Upper lobe of left lung (tissue), 6 donors: ENCODE measurements at regions not wholly inside any gene's neighbourhood (a gene's known extent, or its start where the extent isn't known, plus 50 kb on each side); places are given as distances from the start of the nearest gene placed in this dataset.
A peak's percentile ranks its signal among the peaks of the same experiment; 100 is the strongest.

ENCODE experiments used
- ATAC-seq, 2 donors: fragments of 200-7000 bp; cut with Tn5 transposase; one replicate each; pipeline ENCODE4 v1.9.1; 2022; ENCODE audit warnings: mild to moderate bottlenecking in 2 of 2, moderate library complexity in 2 of 2; ENCODE audit not compliant: low FRiP score in 2 of 2
- DNase-seq, 2 donors: peaks; one replicate each; pipeline ENCODE4 v3.0.0-alpha.2; 2019 to 2020
- H3K27ac ChIP-seq, 4 donors: fragments of 200-600 bp; sonication (generic); one replicate each; pipeline ENCODE4 v1.5.1; 2016 to 2019
- H3K27me3 ChIP-seq, 4 donors: fragments of 200-600 bp; sonication (generic); one replicate each; pipeline ENCODE4 v1.5.1; 2017 to 2019
- H3K36me3 ChIP-seq, 4 donors: fragments of 200-600 bp; sonication (generic); one replicate each; pipeline ENCODE4 v1.5.1; 2016 to 2019
- H3K4me1 ChIP-seq, 4 donors: fragments of 200-600 bp; sonication (generic); one replicate each; pipeline ENCODE4 v1.5.1; 2018 to 2019
- H3K4me3 ChIP-seq, 4 donors: fragments of 200-600 bp; sonication (generic); one replicate each; pipeline ENCODE4 v1.5.1; 2017 to 2019; ENCODE audit warnings: mild to moderate bottlenecking in 2 of 4, moderate library complexity in 1 of 4
- H3K9me3 ChIP-seq, 4 donors: fragments of 200-600 bp; sonication (generic); one replicate each; pipeline ENCODE4 v1.5.1; 2018 to 2019
- EP300 ChIP-seq, 4 donors: sonication (generic); formaldehyde crosslinking; IDR thresholded peaks; one replicate each; pipeline ENCODE4 v1.5.1; 2017; ENCODE audit warnings: antibody characterized with exemption in 4 of 4, control low read depth in 2 of 4
- POLR2A ChIP-seq, 4 donors: fragments of 450-650 bp; IDR thresholded peaks; one replicate each; pipeline ENCODE4 v1.5.1; 2016 to 2017; ENCODE audit warnings: antibody characterized with exemption in 4 of 4, mild to moderate bottlenecking in 2 of 4
- POLR2AphosphoS5 ChIP-seq, 2 donors: sonication (generic); formaldehyde crosslinking; IDR thresholded peaks; one replicate each; pipeline ENCODE4 v1.5.1; 2017; ENCODE audit warnings: antibody characterized with exemption in 2 of 2
- WGBS, 2 donors: methylation state at CpG; one replicate each; pipeline ENCODE4 v1.1.5; 2017 to 2018; 5-methylcytosine and 5-hydroxymethylcytosine counted together
- TF ChIP-seq, protein P1 (sequence below), 6 experiments: fragments of 450-650 bp in 4 of 6; fragments of 200-600 bp in 2 of 6; sonication (generic) in 2 of 6; IDR thresholded peaks; one replicate each; pipeline ENCODE4 v1.5.1; 2016 to 2019; ENCODE audit warnings: antibody characterized with exemption in 6 of 6
- donor health status: DM: no; HTN: no; CAD: no; lungs with moderate emphysema.
- donor health status: DM: no; HTN: yes; CAD: no; lungs with severe emphysema.

DNA sequence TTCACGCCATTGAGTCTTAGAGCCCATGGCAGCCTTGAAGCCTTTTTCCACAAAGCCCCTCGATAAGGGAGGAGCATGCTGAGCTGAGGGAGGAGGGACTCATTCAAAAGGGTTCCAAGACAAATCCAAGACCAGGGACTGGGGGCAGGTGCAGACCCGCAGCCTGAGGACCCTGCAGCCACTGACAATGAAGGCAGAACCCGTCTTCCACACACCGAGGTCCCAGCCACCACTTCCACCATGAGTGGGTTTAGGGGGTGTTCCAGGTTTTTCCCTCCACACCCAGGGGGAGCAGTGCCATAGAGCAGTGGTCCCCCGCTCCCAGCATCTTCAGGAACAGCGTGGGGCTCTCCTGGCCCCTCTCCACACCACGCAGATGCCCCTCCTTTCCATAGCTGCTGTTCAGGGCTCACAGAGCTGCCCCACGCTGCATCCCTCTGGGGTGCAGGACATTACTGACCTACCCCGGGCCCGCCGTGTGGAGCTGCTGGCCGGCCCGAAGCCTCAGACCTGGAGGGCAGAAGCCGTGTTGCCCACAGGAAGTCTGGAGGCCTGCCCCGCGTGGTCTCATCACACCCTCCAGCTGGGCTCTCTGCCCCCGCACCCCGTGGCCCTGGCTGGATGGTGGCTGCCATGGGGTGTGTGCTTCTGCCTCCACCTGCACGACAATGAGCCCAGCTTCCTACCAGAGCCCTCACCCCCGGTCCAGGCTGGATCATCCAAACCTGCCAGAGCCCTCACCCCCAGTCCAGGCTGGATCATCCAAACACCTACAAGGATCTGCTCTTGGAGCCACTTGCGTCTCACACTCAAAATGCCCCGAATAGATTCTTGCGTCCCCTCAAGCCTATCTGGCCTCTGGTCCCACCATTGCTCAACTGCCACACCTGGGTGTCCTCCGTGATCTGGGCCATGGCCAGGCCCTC is 220.0 kb upstream of the TCERG1L start:
- 87 to 93% methylated on average over 13 to 25 of the region's 25 CpGs for WGBS, 2 donors
- H3K4me1 ChIP-seq: no peaks in the 10 kb centered on the region
- ATAC-seq: peak in 1 of 2 donors; percentile 32
- H3K36me3 ChIP-seq: no peaks in the 10 kb centered on the region
- no peaks in the 10 kb centered on the region for H3K9me3 ChIP-seq
- H3K4me3 ChIP-seq: no peak overlapping the region
- no peaks in the 10 kb centered on the region for H3K27me3 ChIP-seq
- H3K27ac ChIP-seq: no peak overlapping the region
- DNase-seq: peak in 1 of 2 donors; percentile 62
- TF ChIP-seq, protein P1, sequence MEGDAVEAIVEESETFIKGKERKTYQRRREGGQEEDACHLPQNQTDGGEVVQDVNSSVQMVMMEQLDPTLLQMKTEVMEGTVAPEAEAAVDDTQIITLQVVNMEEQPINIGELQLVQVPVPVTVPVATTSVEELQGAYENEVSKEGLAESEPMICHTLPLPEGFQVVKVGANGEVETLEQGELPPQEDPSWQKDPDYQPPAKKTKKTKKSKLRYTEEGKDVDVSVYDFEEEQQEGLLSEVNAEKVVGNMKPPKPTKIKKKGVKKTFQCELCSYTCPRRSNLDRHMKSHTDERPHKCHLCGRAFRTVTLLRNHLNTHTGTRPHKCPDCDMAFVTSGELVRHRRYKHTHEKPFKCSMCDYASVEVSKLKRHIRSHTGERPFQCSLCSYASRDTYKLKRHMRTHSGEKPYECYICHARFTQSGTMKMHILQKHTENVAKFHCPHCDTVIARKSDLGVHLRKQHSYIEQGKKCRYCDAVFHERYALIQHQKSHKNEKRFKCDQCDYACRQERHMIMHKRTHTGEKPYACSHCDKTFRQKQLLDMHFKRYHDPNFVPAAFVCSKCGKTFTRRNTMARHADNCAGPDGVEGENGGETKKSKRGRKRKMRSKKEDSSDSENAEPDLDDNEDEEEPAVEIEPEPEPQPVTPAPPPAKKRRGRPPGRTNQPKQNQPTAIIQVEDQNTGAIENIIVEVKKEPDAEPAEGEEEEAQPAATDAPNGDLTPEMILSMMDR (IDR thresholded peaks at IDR 0.05): no peak
- TF ChIP-seq POLR2AphosphoS5 (IDR thresholded peaks at IDR 0.05) (no peak), POLR2A (IDR thresholded peaks at IDR 0.05) (no peak), EP300 (IDR thresholded peaks at IDR 0.05) (no peak)

DNA sequence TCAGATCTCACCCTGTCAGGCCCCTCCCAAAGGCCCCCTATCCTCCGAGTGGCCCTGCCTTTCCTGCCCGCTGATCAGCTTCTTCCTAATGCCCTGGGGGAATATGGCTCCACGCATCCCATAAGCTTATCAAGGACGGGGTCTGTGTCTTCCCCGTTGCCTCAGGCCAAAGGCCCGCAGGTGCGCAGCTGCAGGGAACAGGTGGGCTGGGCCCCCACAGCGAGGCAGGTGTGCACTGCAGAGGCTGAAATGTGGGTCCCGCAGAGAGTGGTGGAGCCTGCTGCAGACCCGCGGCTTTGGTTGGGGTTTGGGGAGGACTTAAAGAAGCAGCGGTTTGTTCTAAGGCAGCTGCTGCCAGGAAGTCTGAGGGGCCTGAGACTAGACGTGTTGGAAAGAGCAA is 220.8 kb upstream of the TCERG1L start:
- Histone ChIP-seq H3K27me3 (no peaks in the 10 kb centered on the region), H3K4me3 (no peak overlapping the region), H3K9me3 (no peaks in the 10 kb centered on the region), H3K36me3 (no peaks in the 10 kb centered on the region), H3K4me1 (no peaks in the 10 kb centered on the region), H3K27ac (no peak overlapping the region)
- no peak for TF ChIP-seq POLR2A (IDR thresholded peaks at IDR 0.05)
- TF ChIP-seq POLR2AphosphoS5 (IDR thresholded peaks at IDR 0.05): no peak
- TF ChIP-seq EP300 (IDR thresholded peaks at IDR 0.05): no peak
- TF ChIP-seq, protein P1 (IDR thresholded peaks at IDR 0.05): no peak
- DNase-seq (peak in 1 of 2 donors; percentile 59), ATAC-seq (no peak)
- WGBS, 2 donors: 82 to 89% methylated on average over 10 to 13 of the region's 13 CpGs

DNA sequence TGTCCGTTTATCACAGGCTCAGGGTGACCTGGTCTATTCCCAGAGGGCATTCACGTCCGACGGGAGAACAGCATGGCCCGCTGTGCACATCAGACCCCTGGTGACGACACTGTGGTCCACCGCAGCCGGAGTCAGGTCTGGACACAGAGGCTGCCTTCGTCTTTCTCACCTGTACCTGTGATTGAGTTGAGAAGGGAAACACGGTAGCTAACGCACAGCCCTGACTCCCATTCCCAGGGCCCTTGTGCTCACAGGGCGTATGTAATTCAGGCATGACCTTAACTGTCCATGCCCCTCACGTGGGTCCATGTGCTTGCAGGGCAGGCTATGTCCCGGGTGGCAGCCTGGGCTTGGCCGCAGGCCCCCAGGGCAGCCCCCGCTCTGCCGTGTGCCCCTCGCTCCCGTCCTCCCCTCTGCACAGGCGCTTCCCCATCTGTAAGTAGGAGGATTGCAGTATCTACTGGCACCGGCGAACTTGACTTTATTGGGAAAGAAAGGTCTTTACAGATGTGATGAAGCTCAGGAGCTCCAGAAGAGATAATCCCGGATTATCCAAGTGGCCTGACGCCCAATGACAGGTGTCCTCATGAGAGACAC is 221.3 kb upstream of the TCERG1L start:
- no peaks in the 10 kb centered on the region for H3K9me3 ChIP-seq
- H3K4me3 ChIP-seq: no peak overlapping the region
- no peaks in the 10 kb centered on the region for H3K27me3 ChIP-seq
- no peaks in the 10 kb centered on the region for H3K4me1 ChIP-seq
- WGBS, 2 donors: 81 to 87% methylated on average over 16 to 23 of the region's 24 CpGs
- TF ChIP-seq, protein P1 (IDR thresholded peaks at IDR 0.05): no peak
- DNase-seq (peak in 1 of 2 donors; percentile 44), ATAC-seq (no peak)
- no peaks in the 10 kb centered on the region for H3K36me3 ChIP-seq
- H3K27ac ChIP-seq: no peak overlapping the region

DNA sequence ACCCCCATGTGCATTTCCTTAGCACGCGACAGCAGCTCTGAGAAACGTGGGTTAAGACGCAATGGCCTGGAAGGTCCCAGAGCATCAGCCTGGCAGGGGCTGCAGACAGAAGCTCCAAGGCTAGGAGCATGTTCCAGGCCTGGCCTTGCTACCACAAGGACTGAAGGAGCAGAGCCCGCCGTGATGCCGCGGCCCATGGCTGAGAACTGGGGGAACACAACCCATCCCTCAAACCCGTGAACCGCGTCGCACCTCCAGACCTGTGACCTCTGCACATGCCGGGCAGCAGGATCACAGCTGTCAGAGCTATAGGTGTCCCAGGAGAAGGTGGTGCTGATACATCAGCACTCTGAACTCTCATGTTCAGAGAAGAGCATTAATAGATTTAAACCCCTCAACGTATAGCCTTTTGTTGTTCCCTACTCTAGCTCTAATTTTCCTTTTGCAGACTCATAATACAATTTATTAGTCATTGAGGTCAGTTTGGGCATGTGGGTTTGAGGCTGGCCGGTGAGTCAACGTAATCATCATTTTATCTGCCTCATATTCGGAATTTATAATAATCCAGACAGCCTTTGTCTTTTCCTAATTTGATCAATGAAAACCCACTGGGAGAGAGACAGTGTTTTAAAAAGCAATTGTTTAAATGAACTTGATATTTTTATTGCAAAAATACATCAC is 222.5 kb upstream of the TCERG1L start:
- no peaks in the 10 kb centered on the region for H3K4me1 ChIP-seq
- H3K4me3 ChIP-seq: no peak overlapping the region
- 81 to 83% methylated on average over 15 to 17 of the region's 17 CpGs for WGBS, 2 donors
- no peaks in the 10 kb centered on the region for H3K9me3 ChIP-seq
- DNase-seq (peak in 1 of 2 donors; percentile 62), ATAC-seq (no peak)
- H3K27me3 ChIP-seq: no peaks in the 10 kb centered on the region
- no peaks in the 10 kb centered on the region for H3K36me3 ChIP-seq
- no peak overlapping the region for H3K27ac ChIP-seq
- no peak for TF ChIP-seq POLR2AphosphoS5 (IDR thresholded peaks at IDR 0.05)
- TF ChIP-seq, protein P1 (IDR thresholded peaks at IDR 0.05): no peak
- TF ChIP-seq EP300 (IDR thresholded peaks at IDR 0.05): no peak
- TF ChIP-seq POLR2A (IDR thresholded peaks at IDR 0.05): no peak
